ENCODE measurements at regions not wholly inside any gene's neighbourhood (a gene's known extent, or its start where the extent isn't known, plus 50 kb on each side); places are given as distances from the start of the nearest gene placed in this dataset.

GRCh38 chr12:13770576-13770975, 210.8 kb downstream of the GRIN2B start:
- Histone ChIP-seq H3K4me2 (ENCODE audit: low read length) (no peak overlapping the region), H3K36me3 (ENCODE audit: insufficient read depth, low read length) (no peaks in the 10 kb centered on the region), H3K27ac (ENCODE audit: low read depth, low read length, poor library complexity, severe bottlenecking) (no peak overlapping the region), H3K4me1 (ENCODE audit: insufficient read depth, low read length, severe bottlenecking) (no peaks in the 10 kb centered on the region), H3F3A (ENCODE audit: insufficient read depth, low read length) (no peaks in the 10 kb centered on the region), H3K9me3 (ENCODE audit: low read length) (no peaks in the 10 kb centered on the region), H3K9me2 (ENCODE audit: low read depth, low read length) (no peaks in the 10 kb centered on the region), H4K20me1 (ENCODE audit: insufficient read depth, low read length) (no peaks in the 10 kb centered on the region), H3K27me3 (ENCODE audit: insufficient read depth, low read length) (no peaks in the 10 kb centered on the region), H3K4me3 (ENCODE audit: low read depth, low read length, poor library complexity, severe bottlenecking) (no peak overlapping the region), H3K79me2 (ENCODE audit: insufficient read depth, low read length) (no peaks in the 10 kb centered on the region), H2AFZ (ENCODE audit: low read length) (no peak overlapping the region), H3K9ac (ENCODE audit: low read length) (no peak overlapping the region)
- no peak for TF ChIP-seq EZH2 (IDR thresholded peaks at IDR 0.05; ENCODE audit: borderline replicate concordance, low read length)
- TF ChIP-seq, protein P1, sequence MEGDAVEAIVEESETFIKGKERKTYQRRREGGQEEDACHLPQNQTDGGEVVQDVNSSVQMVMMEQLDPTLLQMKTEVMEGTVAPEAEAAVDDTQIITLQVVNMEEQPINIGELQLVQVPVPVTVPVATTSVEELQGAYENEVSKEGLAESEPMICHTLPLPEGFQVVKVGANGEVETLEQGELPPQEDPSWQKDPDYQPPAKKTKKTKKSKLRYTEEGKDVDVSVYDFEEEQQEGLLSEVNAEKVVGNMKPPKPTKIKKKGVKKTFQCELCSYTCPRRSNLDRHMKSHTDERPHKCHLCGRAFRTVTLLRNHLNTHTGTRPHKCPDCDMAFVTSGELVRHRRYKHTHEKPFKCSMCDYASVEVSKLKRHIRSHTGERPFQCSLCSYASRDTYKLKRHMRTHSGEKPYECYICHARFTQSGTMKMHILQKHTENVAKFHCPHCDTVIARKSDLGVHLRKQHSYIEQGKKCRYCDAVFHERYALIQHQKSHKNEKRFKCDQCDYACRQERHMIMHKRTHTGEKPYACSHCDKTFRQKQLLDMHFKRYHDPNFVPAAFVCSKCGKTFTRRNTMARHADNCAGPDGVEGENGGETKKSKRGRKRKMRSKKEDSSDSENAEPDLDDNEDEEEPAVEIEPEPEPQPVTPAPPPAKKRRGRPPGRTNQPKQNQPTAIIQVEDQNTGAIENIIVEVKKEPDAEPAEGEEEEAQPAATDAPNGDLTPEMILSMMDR (IDR thresholded peaks at IDR 0.05; ENCODE audit: low read length): no peak

DNA sequence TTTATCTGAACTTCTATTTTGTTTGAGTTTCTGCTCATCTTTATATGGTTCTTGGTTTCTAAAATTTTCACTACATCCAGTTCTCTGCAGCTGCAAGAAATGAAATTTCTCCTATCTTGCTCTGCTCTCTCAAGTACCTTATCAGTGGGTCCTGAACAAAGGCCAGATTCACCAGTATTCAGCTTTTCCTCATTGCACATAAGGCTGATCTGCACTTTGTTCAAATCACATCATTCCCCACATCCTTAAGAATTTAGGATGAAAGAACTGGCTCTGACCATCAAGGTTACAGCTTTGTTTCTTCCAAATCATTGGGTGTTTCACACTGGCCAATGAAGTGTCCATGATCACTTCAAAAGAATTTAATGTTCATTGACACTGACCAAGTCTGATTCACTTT, 211.4 kb downstream of the GRIN2B start:
- H3F3A ChIP-seq (ENCODE audit: insufficient read depth, low read length): no peaks in the 10 kb centered on the region
- H3K4me2 ChIP-seq (ENCODE audit: low read length): no peak overlapping the region
- no peak for TF ChIP-seq EZH2 (IDR thresholded peaks at IDR 0.05; ENCODE audit: borderline replicate concordance, low read length)
- TF ChIP-seq, protein P1 (IDR thresholded peaks at IDR 0.05; ENCODE audit: low read length): no peak
- H3K9me2 ChIP-seq (ENCODE audit: low read depth, low read length): no peaks in the 10 kb centered on the region
- H3K36me3 ChIP-seq (ENCODE audit: insufficient read depth, low read length): no peaks in the 10 kb centered on the region
- H3K9ac ChIP-seq (ENCODE audit: low read length): no peak overlapping the region
- no peaks in the 10 kb centered on the region for H4K20me1 ChIP-seq (ENCODE audit: insufficient read depth, low read length)
- H3K4me1 ChIP-seq (ENCODE audit: insufficient read depth, low read length, severe bottlenecking): no peaks in the 10 kb centered on the region
- no peak overlapping the region for H3K4me3 ChIP-seq (ENCODE audit: low read depth, low read length, poor library complexity, severe bottlenecking)
- no peaks in the 10 kb centered on the region for H3K27me3 ChIP-seq (ENCODE audit: insufficient read depth, low read length)
- no peak overlapping the region for H2AFZ ChIP-seq (ENCODE audit: low read length)
- no peaks in the 10 kb centered on the region for H3K9me3 ChIP-seq (ENCODE audit: low read length)
- H3K79me2 ChIP-seq (ENCODE audit: insufficient read depth, low read length): no peaks in the 10 kb centered on the region
- no peak overlapping the region for H3K27ac ChIP-seq (ENCODE audit: low read depth, low read length, poor library complexity, severe bottlenecking)

- H3K9ac ChIP-seq (ENCODE audit: low read length): no peak overlapping the region
- no peaks in the 10 kb centered on the region for H3K79me2 ChIP-seq (ENCODE audit: insufficient read depth, low read length)
- H3K9me2 ChIP-seq (ENCODE audit: low read depth, low read length): no peaks in the 10 kb centered on the region
- H3F3A ChIP-seq (ENCODE audit: insufficient read depth, low read length): no peaks in the 10 kb centered on the region
- H3K4me2 ChIP-seq (ENCODE audit: low read length): no peak overlapping the region
- no peak overlapping the region for H3K27ac ChIP-seq (ENCODE audit: low read depth, low read length, poor library complexity, severe bottlenecking)
- H3K4me3 ChIP-seq (ENCODE audit: low read depth, low read length, poor library complexity, severe bottlenecking): no peak overlapping the region
- no peak overlapping the region for H2AFZ ChIP-seq (ENCODE audit: low read length)
- no peaks in the 10 kb centered on the region for H4K20me1 ChIP-seq (ENCODE audit: insufficient read depth, low read length)
- no peaks in the 10 kb centered on the region for H3K4me1 ChIP-seq (ENCODE audit: insufficient read depth, low read length, severe bottlenecking)
- no peak for TF ChIP-seq EZH2 (IDR thresholded peaks at IDR 0.05; ENCODE audit: borderline replicate concordance, low read length)
- TF ChIP-seq, protein P1 (IDR thresholded peaks at IDR 0.05; ENCODE audit: low read length): no peak
- H3K36me3 ChIP-seq (ENCODE audit: insufficient read depth, low read length): no peaks in the 10 kb centered on the region
- no peaks in the 10 kb centered on the region for H3K27me3 ChIP-seq (ENCODE audit: insufficient read depth, low read length)
- no peaks in the 10 kb centered on the region for H3K9me3 ChIP-seq (ENCODE audit: low read length)
Observed at GRCh38 chr12:13769273-13769672, 212.1 kb downstream of the GRIN2B start.

Data from OCI-LY1 (cell line).